DOHH2 (cell line): ENCODE measurements at regions not wholly inside any gene's neighbourhood (a gene's known extent, or its start where the extent isn't known, plus 50 kb on each side); places are given as distances from the start of the nearest gene placed in this dataset.

ENCODE experiments used
- CTCF ChIP-seq: fragments of 200-600 bp; sonication (generic); IDR thresholded peaks from one replicate; pipeline ENCODE4 v1.5.1; 2014; ENCODE audit warnings: antibody characterized with exemption, mild to moderate bottlenecking, low read depth, low read length; ENCODE audit not compliant: poor library complexity, severe bottlenecking
- EZH2phosphoT487 ChIP-seq: fragments of 200-600 bp; sonication (generic); IDR thresholded peaks from 2 replicates; pipeline ENCODE4 v1.6.1; 2017; ENCODE audit warnings: borderline replicate concordance, mild to moderate bottlenecking, antibody characterized with exemption, low read length, moderate library complexity, mixed read lengths

DNA sequence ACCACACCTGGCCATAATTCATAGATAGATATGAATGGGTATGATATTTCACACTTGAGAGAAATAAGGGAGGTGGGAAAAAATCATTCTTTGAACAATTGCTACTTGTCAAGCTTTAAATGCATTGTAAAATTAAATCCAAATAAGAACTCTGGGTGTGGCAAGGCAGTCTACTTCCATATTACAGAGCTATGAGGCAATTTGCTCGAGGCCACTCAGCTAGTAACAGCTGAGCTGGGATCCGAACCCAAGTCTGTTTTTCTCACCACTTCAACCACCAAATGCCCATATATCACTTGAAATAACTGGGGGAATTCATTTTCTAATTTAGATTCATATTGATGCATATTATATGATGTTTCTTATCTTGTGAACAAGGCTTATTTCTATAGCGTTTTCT, 482.2 kb upstream of the ADAMTS9 start:
- TF ChIP-seq CTCF (no peak), EZH2phosphoT487 (no peak)
